ENCODE measurements at regions not wholly inside any gene's neighbourhood (a gene's known extent, or its start where the extent isn't known, plus 50 kb on each side); places are given as distances from the start of the nearest gene placed in this dataset.

- DNase-seq (ENCODE audit: low read depth): no peak
- no peak for TF ChIP-seq CTCF (IDR thresholded peaks at IDR 0.05; ENCODE audit: insufficient read depth, low read depth, low read length, missing control alignments)
Measured at GRCh38 chr5:40274568-40274967, 405.1 kb upstream of the PTGER4 start.

GRCh38 chr5:40273936-40274335 is 405.8 kb upstream of the PTGER4 start:
- no peak for TF ChIP-seq CTCF (IDR thresholded peaks at IDR 0.05; ENCODE audit: insufficient read depth, low read depth, low read length, missing control alignments)
- no peak overlapping the region for H3K4me3 ChIP-seq (ENCODE audit: low read depth, low read length)
- DNase-seq (ENCODE audit: low read depth): no peak

More at GRCh38 chr5:40274568-40274967, 405.1 kb upstream of the PTGER4 start:
- no peak overlapping the region for H3K4me3 ChIP-seq (ENCODE audit: low read depth, low read length)

- H3K4me3 ChIP-seq (ENCODE audit: low read depth, low read length): no peak overlapping the region
- no peak for DNase-seq (ENCODE audit: low read depth)
- no peak for TF ChIP-seq CTCF (IDR thresholded peaks at IDR 0.05; ENCODE audit: insufficient read depth, low read depth, low read length, missing control alignments)
Measured at GRCh38 chr5:40271476-40271875, 408.2 kb upstream of the PTGER4 start.

GRCh38 chr5:40270274-40270845 is 409.4 kb upstream of the PTGER4 start:
- no peak for DNase-seq (ENCODE audit: low read depth)
- H3K4me3 ChIP-seq (ENCODE audit: low read depth, low read length): no peak overlapping the region
- no peak for TF ChIP-seq CTCF (IDR thresholded peaks at IDR 0.05; ENCODE audit: insufficient read depth, low read depth, low read length, missing control alignments)

- H3K4me3 ChIP-seq (ENCODE audit: low read depth, low read length): no peak overlapping the region
- TF ChIP-seq CTCF (IDR thresholded peaks at IDR 0.05; ENCODE audit: insufficient read depth, low read depth, low read length, missing control alignments): no peak
- DNase-seq (ENCODE audit: low read depth): no peak
Measured at GRCh38 chr5:40268088-40268487, 411.6 kb upstream of the PTGER4 start.

GRCh38 chr5:40266952-40267351 is 412.8 kb upstream of the PTGER4 start:
- TF ChIP-seq CTCF (IDR thresholded peaks at IDR 0.05; ENCODE audit: insufficient read depth, low read depth, low read length, missing control alignments): no peak
- H3K4me3 ChIP-seq (ENCODE audit: low read depth, low read length): no peak overlapping the region
- DNase-seq (ENCODE audit: low read depth): no peak

GRCh38 chr5:40261984-40262383 is 417.7 kb upstream of the PTGER4 start:
- DNase-seq (ENCODE audit: low read depth): no peak
- H3K4me3 ChIP-seq (ENCODE audit: low read depth, low read length): no peak overlapping the region
- no peak for TF ChIP-seq CTCF (IDR thresholded peaks at IDR 0.05; ENCODE audit: insufficient read depth, low read depth, low read length, missing control alignments)
